SK-N-SH (cell line): ENCODE measurements at regions not wholly inside any gene's neighbourhood (a gene's known extent, or its start where the extent isn't known, plus 50 kb on each side); places are given as distances from the start of the nearest gene placed in this dataset.

Source experiments
- CTCF ChIP-seq: fragments of 200-600 bp; sonication (generic); IDR thresholded peaks from 2 replicates; pipeline ENCODE4 v1.6.1; 2017; ENCODE audit warnings: antibody characterized with exemption, mild to moderate bottlenecking, moderate library complexity
- EZH2phosphoT487 ChIP-seq: fragments of 200-600 bp; sonication (generic); IDR thresholded peaks from 2 replicates; pipeline ENCODE4 v1.6.1; 2017; ENCODE audit warnings: low read depth, mixed run types, mild to moderate bottlenecking, antibody characterized with exemption, moderate library complexity, borderline replicate concordance
- MAX ChIP-seq: IDR thresholded peaks from 2 replicates; pipeline ENCODE4 v1.4.0; 2012; ENCODE audit warnings: low read depth
- POLR2AphosphoS5 ChIP-seq: IDR thresholded peaks from 2 replicates; pipeline ENCODE4 v1.6.1; 2012; ENCODE audit warnings: low read depth, low read length
- RXRA ChIP-seq: IDR thresholded peaks from 2 replicates; pipeline ENCODE4 v1.4.0; 2012; ENCODE audit warnings: low read depth, mild to moderate bottlenecking, borderline replicate concordance
- TCF12 ChIP-seq: IDR thresholded peaks from 2 replicates; pipeline ENCODE4 v1.4.0; 2012
- USF2 ChIP-seq: fragments of 150-350 bp; IDR thresholded peaks from 2 replicates; pipeline ENCODE4 v1.6.1; 2017; ENCODE audit warnings: antibody characterized with exemption, low read length, low read depth, borderline replicate concordance
- YY1 ChIP-seq: IDR thresholded peaks from 2 replicates; pipeline ENCODE4 v1.4.0; 2012; ENCODE audit warnings: low read depth, mild to moderate bottlenecking

GRCh38 chr5:39605588-39606575, 181.1 kb upstream of the DAB2 start:
- TF ChIP-seq CTCF (no peak), USF2 (no peak), MAX (no peak), RXRA (no peak), POLR2AphosphoS5 (no peak), TCF12 (no peak), EZH2phosphoT487 (no peak), YY1 (no peak)
